COLO668 (cell line): ENCODE measurements at regions not wholly inside any gene's neighbourhood (a gene's known extent, or its start where the extent isn't known, plus 50 kb on each side); places are given as distances from the start of the nearest gene placed in this dataset.
"Not testable (repeated sequence)": the region's sequence is repeated elsewhere in the genome, so short reads cannot be mapped to it uniquely, and the experiment has no call there.

Source experiments
- DNase-seq: peaks from one replicate; lab custom pipeline; 2025; ENCODE audit not compliant: unreplicated experiment; lab: John Stamatoyannopoulos, UW

DNA sequence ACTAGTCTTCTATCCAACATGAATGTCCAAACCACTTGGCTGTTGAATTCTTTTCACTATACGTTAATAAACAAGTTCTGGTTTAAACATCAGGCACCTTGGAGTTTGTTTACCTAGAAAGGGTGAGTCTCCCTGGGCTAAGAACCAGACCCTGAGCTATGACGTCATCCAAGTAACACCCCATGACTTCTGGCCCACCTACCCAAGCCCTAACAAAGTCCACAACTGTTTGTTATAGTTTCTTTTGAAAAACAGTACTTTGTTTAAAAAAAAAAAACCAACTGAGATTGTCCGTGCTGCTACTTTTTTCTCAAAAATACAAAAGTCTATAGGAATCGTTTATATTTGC is 146.9 kb upstream of the BEND6 start:
- no peak for DNase-seq

DNA sequence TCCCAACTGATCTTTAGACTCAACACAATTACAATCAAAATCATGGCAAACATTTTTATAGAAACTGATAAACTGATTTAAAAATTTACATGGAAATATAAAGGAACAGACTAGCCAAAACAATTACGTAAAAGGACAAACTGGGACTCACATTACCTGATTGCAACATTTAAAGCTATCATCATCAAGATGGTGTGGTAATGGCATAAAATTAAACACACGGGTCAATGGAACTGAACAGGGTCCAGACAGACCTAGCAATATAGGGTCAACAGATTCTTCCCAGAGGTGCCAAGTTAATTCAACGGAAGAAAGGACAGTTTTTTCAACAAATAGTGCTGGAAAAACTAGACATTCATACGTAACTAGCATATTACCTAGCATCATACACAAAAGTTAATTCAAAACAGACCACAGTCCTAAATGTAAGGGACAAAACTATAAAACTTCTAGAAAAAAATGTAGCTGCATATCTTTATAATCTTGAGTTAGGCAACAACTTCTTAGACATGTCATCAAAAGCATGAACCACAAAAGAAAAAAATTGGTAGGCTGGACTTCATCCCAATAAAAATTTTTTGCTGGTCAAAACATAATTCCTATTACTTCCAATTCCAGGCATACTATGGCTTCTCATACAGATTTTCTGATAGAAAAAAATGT is 147.4 kb upstream of the BEND6 start:
- no peak for DNase-seq

DNA sequence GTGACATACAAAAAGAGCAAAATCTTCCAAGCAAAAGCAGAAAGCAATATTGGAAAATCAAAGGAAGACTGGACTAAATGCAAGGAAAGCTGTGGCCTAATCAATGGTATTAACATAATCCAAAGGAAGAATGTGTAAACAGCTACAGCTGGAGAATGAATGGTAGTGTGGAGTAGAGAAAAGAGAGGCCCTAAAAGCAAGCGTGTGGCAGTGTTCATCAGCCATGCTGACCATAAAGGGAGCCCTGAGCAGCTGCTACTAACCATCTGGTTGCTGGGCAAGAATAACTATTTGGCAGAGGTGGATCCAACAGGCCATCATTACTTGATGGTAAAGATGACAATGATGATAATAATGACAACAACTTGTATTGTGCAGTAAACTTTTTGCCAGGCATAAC is 148.5 kb upstream of the BEND6 start:
- peak; percentile 28 for DNase-seq

GRCh38 chr6:56804996-56805395 is 149.9 kb upstream of the BEND6 start:
- DNase-seq = no peak

- no peak for DNase-seq
Observed at GRCh38 chr6:56803594-56803993, 151.3 kb upstream of the BEND6 start.

GRCh38 chr6:56802584-56802983 is 152.3 kb upstream of the BEND6 start:
- DNase-seq = peak; percentile 62

DNA sequence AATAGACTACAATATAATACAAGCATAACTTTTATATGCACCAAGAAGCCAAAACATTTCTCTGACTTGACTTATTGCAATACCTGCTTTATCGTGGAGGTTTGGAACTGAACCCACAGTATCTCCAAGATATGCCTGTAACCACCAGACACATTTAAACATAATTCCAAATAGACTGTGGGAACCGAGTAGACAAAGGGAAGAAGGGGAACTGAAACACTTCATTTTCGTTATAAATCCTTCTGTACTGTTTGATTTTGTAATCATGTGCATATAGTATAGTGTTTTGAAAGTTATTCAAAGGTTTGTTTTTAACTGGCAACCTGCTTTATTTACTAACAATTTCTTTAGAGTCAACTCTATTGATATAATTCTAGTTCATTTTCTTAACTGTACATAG is 154.9 kb upstream of the BEND6 start:
- DNase-seq = no peak

DNA sequence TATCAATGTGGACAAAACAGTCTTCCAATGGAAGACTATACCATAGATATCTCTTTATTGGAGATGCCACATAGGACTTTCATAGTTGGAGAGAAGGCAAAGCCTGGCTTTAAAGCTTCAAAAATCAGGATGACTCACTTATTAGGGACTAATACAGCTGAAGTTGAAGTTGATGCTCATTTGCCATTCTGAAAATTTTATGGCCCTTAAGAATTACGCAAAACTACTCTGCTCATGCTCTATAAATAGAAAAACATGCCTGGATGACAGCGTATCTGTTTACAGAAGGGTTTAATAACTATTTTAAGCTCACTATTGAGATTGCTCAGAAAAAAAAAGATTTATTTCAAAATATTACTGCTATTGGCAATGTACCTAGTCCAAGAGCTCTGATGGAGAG is 155.5 kb upstream of the DST start:
- DNase-seq = no peak

GRCh38 chr6:56796196-56796532 is 153.5 kb upstream of the DST start:
- DNase-seq = no peak

GRCh38 chr6:56795466-56796195 is 152.9 kb upstream of the DST start:
- DNase-seq = no peak

DNA sequence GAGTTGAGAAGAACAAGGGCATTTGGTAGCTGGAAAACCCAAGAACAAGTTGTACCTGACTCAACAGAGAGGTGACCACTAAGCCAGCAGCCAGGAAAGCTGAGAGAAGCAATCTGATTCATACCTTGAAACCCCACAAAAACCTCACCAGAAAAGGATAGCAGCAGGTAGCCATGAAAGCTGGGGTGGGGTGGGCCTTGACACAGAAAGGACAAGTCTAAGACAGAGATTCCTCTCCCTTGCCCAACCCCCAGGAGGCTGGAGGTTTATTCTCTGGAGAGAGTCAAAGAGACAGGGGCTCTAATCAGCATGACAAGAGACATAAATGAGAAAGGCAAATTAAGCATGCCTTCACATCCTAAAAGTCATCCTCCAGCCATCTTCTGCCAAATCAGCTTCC is 151.7 kb upstream of the DST start:
- no peak for DNase-seq

GRCh38 chr6:56793938-56794337 is 151.2 kb upstream of the DST start:
- no peak for DNase-seq

DNA sequence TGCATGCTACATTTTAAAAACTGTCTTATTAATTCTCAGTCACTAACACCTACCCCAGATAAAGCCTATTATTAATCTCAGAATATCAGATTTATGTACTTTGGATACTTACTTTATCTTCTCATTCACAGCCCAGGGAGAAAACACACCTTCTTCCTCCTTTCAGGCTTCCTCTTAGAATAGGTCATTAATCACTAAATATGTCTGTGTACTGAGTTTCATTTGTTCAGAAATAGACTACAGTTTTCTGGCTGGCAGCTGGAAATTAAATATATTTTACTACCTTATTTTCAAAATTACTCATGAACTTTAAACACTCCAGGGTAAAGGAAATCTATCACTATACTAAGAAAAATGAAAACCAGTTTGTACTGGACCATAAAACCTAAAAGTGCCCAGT is 147.7 kb upstream of the DST start:
- no peak for DNase-seq

DNA sequence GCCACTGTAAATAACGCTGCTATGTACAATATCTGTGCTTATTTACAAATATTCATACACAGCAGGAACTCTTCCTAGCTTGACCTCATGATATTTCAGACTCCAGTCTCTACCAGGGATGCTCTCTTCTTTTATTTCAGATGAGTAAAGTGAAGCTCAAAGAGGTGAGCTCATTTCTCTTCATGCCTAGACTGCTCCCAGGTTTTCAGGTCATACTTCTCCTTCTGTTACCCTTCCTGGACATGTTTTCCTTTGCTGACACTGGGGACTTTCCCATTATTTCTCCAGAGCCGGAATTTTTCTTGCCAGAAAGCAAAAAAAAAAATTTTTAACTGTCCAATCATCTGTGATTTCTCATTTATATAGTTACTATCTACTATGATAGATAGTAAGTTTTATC is 147.2 kb upstream of the DST start:
- DNase-seq = no peak

DNA sequence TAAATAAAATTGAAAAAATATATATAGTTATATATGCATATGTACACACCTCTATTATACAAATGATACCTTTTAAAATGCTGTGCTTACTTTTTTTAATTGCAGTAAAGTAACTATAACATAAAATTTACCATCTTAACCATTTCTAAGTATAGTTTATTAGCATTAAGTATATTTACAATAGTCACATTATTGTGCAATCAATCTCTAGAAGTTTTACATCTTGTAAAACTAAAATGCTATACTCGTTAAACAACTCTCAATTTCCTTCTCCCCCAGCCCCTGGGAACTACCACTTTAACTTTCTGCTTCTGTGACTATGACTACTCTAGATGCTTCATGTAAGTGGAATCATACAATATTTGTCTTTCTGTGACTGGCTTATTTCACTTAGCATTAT is 146.7 kb upstream of the DST start:
- DNase-seq = no peak

GRCh38 chr6:56787209-56787608 is 144.5 kb upstream of the DST start:
- no peak for DNase-seq

DNA sequence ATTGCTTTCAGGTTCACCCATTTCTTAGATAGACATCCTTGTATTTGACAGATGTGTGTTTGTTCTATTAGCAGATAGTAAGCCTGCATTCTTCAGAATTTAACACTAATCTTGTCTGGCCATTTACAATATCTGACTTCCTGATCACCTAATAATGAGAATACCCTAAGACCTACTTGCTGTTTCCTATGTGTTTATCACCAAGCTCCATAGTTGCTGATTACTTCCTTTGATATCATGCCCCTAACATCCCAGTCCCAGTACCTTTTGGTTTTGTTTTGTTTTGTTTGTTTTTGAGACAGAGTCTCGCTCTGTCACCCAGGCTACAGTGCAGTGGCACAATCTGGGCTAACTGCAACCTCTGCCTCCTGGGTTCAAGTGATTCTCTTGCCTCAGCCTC is 143.6 kb upstream of the DST start:
- no peak for DNase-seq

DNA sequence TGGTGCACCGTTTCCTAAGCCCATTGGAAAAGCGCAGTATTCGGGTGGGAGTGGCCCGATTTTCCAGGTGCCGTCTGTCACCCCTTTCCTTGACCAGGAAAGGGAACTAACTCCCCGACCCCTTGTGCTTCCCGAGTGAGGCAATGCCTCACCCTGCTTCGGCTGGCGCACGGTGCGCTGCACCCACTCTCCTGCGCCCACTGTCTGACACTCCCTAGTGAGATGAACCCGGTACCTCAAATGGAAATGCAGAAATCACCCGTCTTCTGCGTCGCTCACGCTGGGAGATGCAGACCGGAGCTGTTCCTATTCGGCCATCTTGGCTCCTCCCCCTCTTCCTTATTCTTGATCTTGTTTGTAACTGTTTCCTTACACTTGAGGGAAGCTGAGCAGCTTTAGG is 142.8 kb upstream of the DST start:
- DNase-seq = not testable (repeated sequence)

DNA sequence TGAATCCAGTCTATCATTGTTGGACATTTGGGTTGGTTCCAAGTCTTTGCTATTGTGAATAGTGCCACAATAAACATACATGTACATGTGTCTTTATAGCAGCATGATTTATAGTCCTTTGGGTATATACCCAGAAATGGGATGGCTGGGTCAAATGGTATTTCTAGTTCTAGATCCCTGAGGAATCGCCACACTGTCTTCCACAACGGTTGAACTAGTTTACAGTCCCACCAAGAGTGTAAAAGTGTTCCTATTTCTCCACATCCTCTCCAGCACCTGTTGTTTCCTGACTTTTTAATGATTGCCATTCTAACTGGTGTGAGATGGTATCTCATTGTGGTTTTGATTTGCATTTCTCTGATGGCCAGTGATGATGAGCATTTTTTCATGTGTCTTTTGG is 137.4 kb upstream of the DST start:
- DNase-seq = not testable (repeated sequence)

DNA sequence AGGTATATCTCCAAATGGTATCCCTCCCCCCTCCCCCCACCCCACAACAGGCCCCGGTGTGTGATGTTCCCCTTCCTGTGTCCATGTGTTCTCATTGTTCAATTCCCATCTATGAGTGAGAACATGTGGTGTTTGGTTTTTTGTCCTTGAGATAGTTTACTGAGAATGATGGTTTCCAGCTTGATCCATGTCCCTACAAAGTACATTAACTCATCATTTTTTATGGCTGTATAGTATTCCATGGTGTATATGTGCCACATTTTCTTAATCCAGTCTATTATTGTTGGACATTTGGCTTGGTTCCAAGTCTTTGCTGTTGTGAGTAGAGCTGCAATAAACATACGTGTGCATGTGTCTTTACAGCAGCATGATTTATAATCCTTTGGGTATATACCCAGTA is 135.8 kb upstream of the DST start:
- not testable (repeated sequence) for DNase-seq

DNA sequence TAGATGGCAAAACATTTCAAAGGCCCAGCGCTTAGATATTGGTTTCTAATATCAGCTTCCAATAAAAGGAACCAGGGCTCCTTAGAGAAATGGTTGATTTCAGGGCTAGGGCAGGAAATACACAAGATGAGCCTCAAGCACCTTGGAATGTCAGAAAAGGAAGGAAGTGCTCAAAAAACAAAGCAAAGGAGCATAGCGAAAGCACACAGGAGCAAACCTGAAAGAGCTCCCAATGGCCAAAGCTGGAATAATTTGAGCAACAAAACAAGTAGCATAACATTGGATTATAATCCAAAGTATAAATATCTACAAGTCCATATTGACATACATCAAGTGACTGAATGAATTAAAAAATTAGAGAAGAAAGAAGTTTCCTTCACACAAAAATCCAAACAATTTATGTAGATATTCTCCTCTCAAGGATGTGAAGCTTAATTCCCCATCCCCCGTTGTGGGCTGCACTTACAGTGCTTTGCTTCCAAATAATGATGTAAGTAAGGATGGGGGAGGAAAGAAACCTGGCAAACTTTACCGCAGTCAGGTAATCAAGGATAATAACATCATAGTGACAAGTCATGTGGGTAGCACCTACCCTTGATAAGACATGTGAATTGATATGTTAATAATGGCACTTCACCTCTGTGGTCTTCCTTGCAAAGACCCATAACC is 132.9 kb upstream of the DST start:
- DNase-seq = no peak

DNA sequence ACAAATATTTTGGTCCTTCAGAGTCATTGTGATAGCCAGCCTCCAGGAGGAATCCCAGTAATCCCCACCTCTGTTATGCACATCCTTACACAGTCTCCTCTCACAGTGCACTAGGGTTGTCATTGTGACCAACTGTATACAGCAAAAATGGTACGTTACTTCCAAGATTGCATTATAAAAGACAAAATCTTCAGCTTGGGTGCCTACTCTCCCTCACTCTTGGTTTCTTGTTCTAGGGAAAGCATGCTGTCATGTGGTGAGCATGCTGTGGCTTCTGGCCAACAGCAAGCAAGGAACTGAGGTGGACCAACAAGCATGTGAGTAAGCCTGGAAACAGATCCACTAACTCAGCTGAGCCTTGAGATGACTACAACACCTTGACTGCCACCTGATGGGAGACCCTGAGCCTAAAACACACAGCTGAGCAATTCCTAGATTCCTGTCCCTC is 130.1 kb upstream of the DST start:
- DNase-seq = no peak
